HG02610 (cell line): ENCODE measurements at regions not wholly inside any gene's neighbourhood (a gene's known extent, or its start where the extent isn't known, plus 50 kb on each side); places are given as distances from the start of the nearest gene placed in this dataset.

Source experiments
- ATAC-seq: cut with Tn5 transposase; IDR thresholded peaks from one replicate; pipeline ENCODE4 v1.9.1; 2021; ENCODE audit warnings: mild to moderate bottlenecking, moderate library complexity; ENCODE audit not compliant: unreplicated experiment

GRCh38 chr4:95985791-95986550 is 146.1 kb downstream of the PDHA2 start:
- ATAC-seq = no peak

GRCh38 chr4:95987851-95988250 is 148.0 kb downstream of the PDHA2 start:
- ATAC-seq = no peak

GRCh38 chr4:95998311-95998710 is 158.4 kb downstream of the PDHA2 start:
- ATAC-seq = no peak

- ATAC-seq = no peak
These were observed 164.3 kb downstream of the PDHA2 start for GRCh38 chr4:96003951-96004740.

GRCh38 chr4:96009427-96010119 is 169.7 kb downstream of the PDHA2 start:
- no peak for ATAC-seq

- no peak for ATAC-seq
These were observed 172.8 kb downstream of the PDHA2 start for GRCh38 chr4:96012687-96013086.

- peak; percentile 99 for ATAC-seq
These were observed 176.9 kb downstream of the PDHA2 start for GRCh38 chr4:96016634-96017299.

- ATAC-seq = no peak
These were observed 185.1 kb downstream of the PDHA2 start for GRCh38 chr4:96025011-96025410.

- peak; percentile 73 for ATAC-seq
These were observed 195.8 kb downstream of the PDHA2 start for GRCh38 chr4:96035727-96036126.

GRCh38 chr4:96036781-96037180 is 196.9 kb downstream of the PDHA2 start:
- no peak for ATAC-seq

- ATAC-seq = no peak
These were observed 197.8 kb downstream of the PDHA2 start for GRCh38 chr4:96037705-96038104.

- ATAC-seq = no peak
These were observed 199.3 kb downstream of the PDHA2 start for GRCh38 chr4:96039217-96039616.

GRCh38 chr4:96039803-96040436 is 200.0 kb downstream of the PDHA2 start:
- no peak for ATAC-seq

- ATAC-seq = no peak
These were observed 205.1 kb downstream of the PDHA2 start for GRCh38 chr4:96044971-96045370.

- no peak for ATAC-seq
These were observed 212.9 kb downstream of the PDHA2 start for GRCh38 chr4:96052827-96053226.

- ATAC-seq = no peak
These were observed 216.5 kb downstream of the PDHA2 start for GRCh38 chr4:96056346-96056934.

- ATAC-seq = no peak
These were observed 223.7 kb downstream of the PDHA2 start for GRCh38 chr4:96063639-96064038.

- ATAC-seq = no peak
These were observed 233.6 kb downstream of the PDHA2 start for GRCh38 chr4:96073461-96073860.

GRCh38 chr4:96092151-96092705 is 252.3 kb downstream of the PDHA2 start:
- no peak for ATAC-seq

GRCh38 chr4:96093057-96093456 is 253.2 kb downstream of the PDHA2 start:
- ATAC-seq = no peak
